GM23338 (cell line): ENCODE measurements at regions not wholly inside any gene's neighbourhood (a gene's known extent, or its start where the extent isn't known, plus 50 kb on each side); places are given as distances from the start of the nearest gene placed in this dataset.

Experiments
- ATAC-seq: fragments of 200-7000 bp; cut with Tn5 transposase; 3 replicates; pipeline ENCODE4 v1.9.1; 2020
- DNase-seq: peaks from one replicate; pipeline ENCODE4 v3.0.0-alpha.2; 2015; ENCODE audit warnings: low spot score
- H2AFZ ChIP-seq: fragments of 200-600 bp; sonication (generic); 2 replicates; pipeline ENCODE4 v1.8.0; 2016; ENCODE audit warnings: antibody characterized with exemption, mild to moderate bottlenecking, moderate library complexity
- H3F3A ChIP-seq: fragments of 200-600 bp; sonication (generic); replicated peaks from 2 replicates; pipeline ENCODE4 v1.8.0; 2017; ENCODE audit warnings: antibody characterized with exemption, mixed run types, low read depth
- H3K27ac ChIP-seq: fragments of 200-600 bp; sonication (generic); 2 replicates; pipeline ENCODE4 v1.6.1; 2016; ENCODE audit warnings: low read depth
- H3K27me3 ChIP-seq: fragments of 200-600 bp; sonication (generic); 2 replicates; pipeline ENCODE4 v1.8.0; 2016; ENCODE audit warnings: mild to moderate bottlenecking, mixed run types, moderate library complexity; ENCODE audit not compliant: insufficient read depth
- H3K36me3 ChIP-seq: fragments of 200-600 bp; sonication (generic); 2 replicates; pipeline ENCODE4 v1.8.0; 2016; ENCODE audit warnings: mild to moderate bottlenecking; ENCODE audit not compliant: insufficient read depth
- H3K4me1 ChIP-seq: fragments of 200-600 bp; sonication (generic); 2 replicates; pipeline ENCODE4 v1.8.0; 2016; ENCODE audit warnings: mild to moderate bottlenecking, moderate library complexity; ENCODE audit not compliant: insufficient read depth
- H3K4me2 ChIP-seq: fragments of 200-600 bp; sonication (generic); 2 replicates; pipeline ENCODE4 v1.7.1; 2017; ENCODE audit warnings: mixed run types
- H3K4me3 ChIP-seq: fragments of 200-600 bp; sonication (generic); 2 replicates; pipeline ENCODE4 v1.6.1; 2016; ENCODE audit warnings: mixed run types
- H3K79me2 ChIP-seq: fragments of 200-600 bp; sonication (generic); replicated peaks from 2 replicates; pipeline ENCODE4 v1.8.0; 2017; ENCODE audit warnings: mild to moderate bottlenecking; ENCODE audit not compliant: insufficient read depth
- H3K9me2 ChIP-seq: fragments of 200-600 bp; sonication (generic); 2 replicates; pipeline ENCODE4 v1.8.0; 2017; ENCODE audit not compliant: insufficient read depth
- H4K20me1 ChIP-seq: fragments of 200-600 bp; sonication (generic); replicated peaks from 2 replicates; pipeline ENCODE4 v1.8.0; 2017; ENCODE audit warnings: mild to moderate bottlenecking; ENCODE audit not compliant: insufficient read depth
- H3K27ac Mint-ChIP-seq: 2 replicates; pipeline ENCODE4 v1.8.0; 2020; ENCODE audit warnings: inconsistent platforms, mild to moderate bottlenecking, moderate library complexity, mixed read lengths
- H3K27me3 Mint-ChIP-seq: 3 replicates; pipeline ENCODE4 v1.8.0; 2022; ENCODE audit warnings: low read depth, mild to moderate bottlenecking, moderate library complexity, mixed read lengths, inconsistent platforms; ENCODE audit not compliant: insufficient read depth, poor library complexity
- H3K36me3 Mint-ChIP-seq: 3 replicates; pipeline ENCODE4 v1.8.0; 2021; ENCODE audit warnings: low read depth, mild to moderate bottlenecking, inconsistent platforms, moderate library complexity, mixed read lengths
- H3K4me1 Mint-ChIP-seq: 3 replicates; pipeline ENCODE4 v1.8.0; 2020; ENCODE audit warnings: mild to moderate bottlenecking, inconsistent platforms, mixed read lengths
- H3K4me3 Mint-ChIP-seq: 3 replicates; pipeline ENCODE4 v1.8.0; 2021; ENCODE audit warnings: moderate library complexity, mild to moderate bottlenecking, inconsistent platforms, mixed read lengths
- H3K9me3 Mint-ChIP-seq: 3 replicates; pipeline ENCODE4 v1.8.0; 2020; ENCODE audit warnings: moderate library complexity, mild to moderate bottlenecking, inconsistent platforms, mixed read lengths
- CREB1 ChIP-seq: fragments of 250-450 bp; sonication (Bioruptor Pico); IDR thresholded peaks from 2 replicates; pipeline ENCODE4 v1.5.0; 2020; ENCODE audit warnings: low read depth, mild to moderate bottlenecking, moderate library complexity
- ETS1 ChIP-seq: IDR thresholded peaks from 2 replicates; pipeline ENCODE4 v1.6.1; 2016; ENCODE audit warnings: antibody characterized with exemption
- EZH2 ChIP-seq: fragments of 200-600 bp; sonication (generic); IDR thresholded peaks from one replicate; pipeline ENCODE4 v1.8.0; 2017; ENCODE audit warnings: antibody characterized with exemption, mild to moderate bottlenecking, low read depth; ENCODE audit not compliant: unreplicated experiment
- EZH2phosphoT487 ChIP-seq: fragments of 200-600 bp; sonication (generic); IDR thresholded peaks from one replicate; pipeline ENCODE4 v1.8.1; 2018; ENCODE audit warnings: antibody characterized with exemption; ENCODE audit not compliant: unreplicated experiment
- JUNB ChIP-seq: IDR thresholded peaks from one replicate; pipeline ENCODE4 v1.6.1; 2016; ENCODE audit warnings: antibody characterized with exemption; ENCODE audit not compliant: unreplicated experiment
- NANOG ChIP-seq: IDR thresholded peaks from 2 replicates; pipeline ENCODE4 v1.6.1; 2016; ENCODE audit warnings: antibody characterized with exemption, borderline replicate concordance
- POLR2AphosphoS5 ChIP-seq: IDR thresholded peaks from 2 replicates; pipeline ENCODE4 v1.6.1; 2016; ENCODE audit warnings: antibody characterized with exemption, low read depth
- ZNF114 ChIP-seq: fragments of 250-450 bp; sonication (Bioruptor Pico); IDR thresholded peaks from 2 replicates; pipeline ENCODE4 v1.5.0; 2020; ENCODE audit warnings: mild to moderate bottlenecking, moderate library complexity
- TF ChIP-seq, protein P1 (sequence below): fragments of 250-450 bp; sonication (Bioruptor Pico); IDR thresholded peaks from 2 replicates; pipeline ENCODE4 v1.5.0; 2020; ENCODE audit warnings: mild to moderate bottlenecking, moderate library complexity
- TF ChIP-seq, protein P2 (sequence below), 2 experiments: fragments of 200-600 bp in 1 of 2; sonication (generic) in 1 of 2; conservative IDR thresholded peaks; 2 replicates each; pipeline versions ENCODE4 v1.5.1 to v1.6.1; 2016 to 2017; ENCODE audit warnings: antibody characterized with exemption in 2 of 2, low read depth in 2 of 2, mild to moderate bottlenecking in 2 of 2, moderate library complexity in 1 of 2

DNA sequence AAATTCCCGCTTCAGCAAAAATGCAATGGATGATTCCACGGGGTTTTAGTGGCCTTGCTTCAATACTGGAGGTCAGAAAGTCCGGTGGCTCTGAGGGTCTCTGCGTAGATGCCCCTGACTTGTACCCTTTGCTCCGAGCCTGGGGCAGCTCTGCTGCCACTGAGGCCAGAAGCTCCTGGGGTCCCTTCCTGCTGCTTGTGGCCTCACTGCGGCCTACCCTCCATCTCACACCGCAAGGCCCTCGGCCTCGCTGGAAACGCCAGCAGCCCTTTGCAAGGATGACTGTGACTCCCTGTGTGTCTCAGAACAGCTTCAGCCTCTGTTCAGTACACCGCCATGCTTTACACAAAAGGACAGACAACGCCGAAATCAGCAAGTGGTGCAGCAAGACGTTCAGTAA, 244.8 kb downstream of the ACTR3B start (continued):
- TF ChIP-seq, protein P1, sequence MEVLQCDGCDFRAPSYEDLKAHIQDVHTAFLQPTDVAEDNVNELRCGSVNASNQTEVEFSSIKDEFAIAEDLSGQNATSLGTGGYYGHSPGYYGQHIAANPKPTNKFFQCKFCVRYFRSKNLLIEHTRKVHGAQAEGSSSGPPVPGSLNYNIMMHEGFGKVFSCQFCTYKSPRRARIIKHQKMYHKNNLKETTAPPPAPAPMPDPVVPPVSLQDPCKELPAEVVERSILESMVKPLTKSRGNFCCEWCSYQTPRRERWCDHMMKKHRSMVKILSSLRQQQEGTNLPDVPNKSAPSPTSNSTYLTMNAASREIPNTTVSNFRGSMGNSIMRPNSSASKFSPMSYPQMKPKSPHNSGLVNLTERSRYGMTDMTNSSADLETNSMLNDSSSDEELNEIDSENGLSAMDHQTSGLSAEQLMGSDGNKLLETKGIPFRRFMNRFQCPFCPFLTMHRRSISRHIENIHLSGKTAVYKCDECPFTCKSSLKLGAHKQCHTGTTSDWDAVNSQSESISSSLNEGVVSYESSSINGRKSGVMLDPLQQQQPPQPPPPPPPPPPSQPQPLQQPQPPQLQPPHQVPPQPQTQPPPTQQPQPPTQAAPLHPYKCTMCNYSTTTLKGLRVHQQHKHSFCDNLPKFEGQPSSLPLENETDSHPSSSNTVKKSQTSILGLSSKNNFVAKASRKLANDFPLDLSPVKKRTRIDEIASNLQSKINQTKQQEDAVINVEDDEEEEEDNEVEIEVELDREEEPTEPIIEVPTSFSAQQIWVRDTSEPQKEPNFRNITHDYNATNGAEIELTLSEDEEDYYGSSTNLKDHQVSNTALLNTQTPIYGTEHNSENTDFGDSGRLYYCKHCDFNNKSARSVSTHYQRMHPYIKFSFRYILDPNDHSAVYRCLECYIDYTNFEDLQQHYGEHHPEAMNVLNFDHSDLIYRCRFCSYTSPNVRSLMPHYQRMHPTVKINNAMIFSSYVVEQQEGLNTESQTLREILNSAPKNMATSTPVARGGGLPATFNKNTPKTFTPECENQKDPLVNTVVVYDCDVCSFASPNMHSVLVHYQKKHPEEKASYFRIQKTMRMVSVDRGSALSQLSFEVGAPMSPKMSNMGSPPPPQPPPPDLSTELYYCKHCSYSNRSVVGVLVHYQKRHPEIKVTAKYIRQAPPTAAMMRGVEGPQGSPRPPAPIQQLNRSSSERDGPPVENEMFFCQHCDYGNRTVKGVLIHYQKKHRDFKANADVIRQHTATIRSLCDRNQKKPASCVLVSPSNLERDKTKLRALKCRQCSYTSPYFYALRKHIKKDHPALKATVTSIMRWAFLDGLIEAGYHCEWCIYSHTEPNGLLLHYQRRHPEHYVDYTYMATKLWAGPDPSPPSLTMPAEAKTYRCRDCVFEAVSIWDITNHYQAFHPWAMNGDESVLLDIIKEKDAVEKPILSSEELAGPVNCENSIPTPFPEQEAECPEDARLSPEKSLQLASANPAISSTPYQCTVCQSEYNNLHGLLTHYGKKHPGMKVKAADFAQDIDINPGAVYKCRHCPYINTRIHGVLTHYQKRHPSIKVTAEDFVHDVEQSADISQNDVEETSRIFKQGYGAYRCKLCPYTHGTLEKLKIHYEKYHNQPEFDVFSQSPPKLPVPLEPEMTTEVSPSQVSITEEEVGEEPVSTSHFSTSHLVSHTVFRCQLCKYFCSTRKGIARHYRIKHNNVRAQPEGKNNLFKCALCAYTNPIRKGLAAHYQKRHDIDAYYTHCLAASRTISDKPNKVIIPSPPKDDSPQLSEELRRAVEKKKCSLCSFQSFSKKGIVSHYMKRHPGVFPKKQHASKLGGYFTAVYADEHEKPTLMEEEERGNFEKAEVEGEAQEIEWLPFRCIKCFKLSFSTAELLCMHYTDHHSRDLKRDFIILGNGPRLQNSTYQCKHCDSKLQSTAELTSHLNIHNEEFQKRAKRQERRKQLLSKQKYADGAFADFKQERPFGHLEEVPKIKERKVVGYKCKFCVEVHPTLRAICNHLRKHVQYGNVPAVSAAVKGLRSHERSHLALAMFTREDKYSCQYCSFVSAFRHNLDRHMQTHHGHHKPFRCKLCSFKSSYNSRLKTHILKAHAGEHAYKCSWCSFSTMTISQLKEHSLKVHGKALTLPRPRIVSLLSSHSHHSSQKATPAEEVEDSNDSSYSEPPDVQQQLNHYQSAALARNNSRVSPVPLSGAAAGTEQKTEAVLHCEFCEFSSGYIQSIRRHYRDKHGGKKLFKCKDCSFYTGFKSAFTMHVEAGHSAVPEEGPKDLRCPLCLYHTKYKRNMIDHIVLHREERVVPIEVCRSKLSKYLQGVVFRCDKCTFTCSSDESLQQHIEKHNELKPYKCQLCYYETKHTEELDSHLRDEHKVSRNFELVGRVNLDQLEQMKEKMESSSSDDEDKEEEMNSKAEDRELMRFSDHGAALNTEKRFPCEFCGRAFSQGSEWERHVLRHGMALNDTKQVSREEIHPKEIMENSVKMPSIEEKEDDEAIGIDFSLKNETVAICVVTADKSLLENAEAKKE (CRISPR knock-in tag), result no peak
- TF ChIP-seq CREB1 (CRISPR knock-in tag), result no peak
- TF ChIP-seq EZH2phosphoT487, result no peak
- TF ChIP-seq, protein P2, sequence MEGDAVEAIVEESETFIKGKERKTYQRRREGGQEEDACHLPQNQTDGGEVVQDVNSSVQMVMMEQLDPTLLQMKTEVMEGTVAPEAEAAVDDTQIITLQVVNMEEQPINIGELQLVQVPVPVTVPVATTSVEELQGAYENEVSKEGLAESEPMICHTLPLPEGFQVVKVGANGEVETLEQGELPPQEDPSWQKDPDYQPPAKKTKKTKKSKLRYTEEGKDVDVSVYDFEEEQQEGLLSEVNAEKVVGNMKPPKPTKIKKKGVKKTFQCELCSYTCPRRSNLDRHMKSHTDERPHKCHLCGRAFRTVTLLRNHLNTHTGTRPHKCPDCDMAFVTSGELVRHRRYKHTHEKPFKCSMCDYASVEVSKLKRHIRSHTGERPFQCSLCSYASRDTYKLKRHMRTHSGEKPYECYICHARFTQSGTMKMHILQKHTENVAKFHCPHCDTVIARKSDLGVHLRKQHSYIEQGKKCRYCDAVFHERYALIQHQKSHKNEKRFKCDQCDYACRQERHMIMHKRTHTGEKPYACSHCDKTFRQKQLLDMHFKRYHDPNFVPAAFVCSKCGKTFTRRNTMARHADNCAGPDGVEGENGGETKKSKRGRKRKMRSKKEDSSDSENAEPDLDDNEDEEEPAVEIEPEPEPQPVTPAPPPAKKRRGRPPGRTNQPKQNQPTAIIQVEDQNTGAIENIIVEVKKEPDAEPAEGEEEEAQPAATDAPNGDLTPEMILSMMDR (conservative IDR thresholded peaks at IDR 0.05; ENCODE audit: low read depth in 2 of 2), result no peak
- no peak for TF ChIP-seq NANOG
- no peak for TF ChIP-seq POLR2AphosphoS5
- no peak for TF ChIP-seq EZH2

DNA sequence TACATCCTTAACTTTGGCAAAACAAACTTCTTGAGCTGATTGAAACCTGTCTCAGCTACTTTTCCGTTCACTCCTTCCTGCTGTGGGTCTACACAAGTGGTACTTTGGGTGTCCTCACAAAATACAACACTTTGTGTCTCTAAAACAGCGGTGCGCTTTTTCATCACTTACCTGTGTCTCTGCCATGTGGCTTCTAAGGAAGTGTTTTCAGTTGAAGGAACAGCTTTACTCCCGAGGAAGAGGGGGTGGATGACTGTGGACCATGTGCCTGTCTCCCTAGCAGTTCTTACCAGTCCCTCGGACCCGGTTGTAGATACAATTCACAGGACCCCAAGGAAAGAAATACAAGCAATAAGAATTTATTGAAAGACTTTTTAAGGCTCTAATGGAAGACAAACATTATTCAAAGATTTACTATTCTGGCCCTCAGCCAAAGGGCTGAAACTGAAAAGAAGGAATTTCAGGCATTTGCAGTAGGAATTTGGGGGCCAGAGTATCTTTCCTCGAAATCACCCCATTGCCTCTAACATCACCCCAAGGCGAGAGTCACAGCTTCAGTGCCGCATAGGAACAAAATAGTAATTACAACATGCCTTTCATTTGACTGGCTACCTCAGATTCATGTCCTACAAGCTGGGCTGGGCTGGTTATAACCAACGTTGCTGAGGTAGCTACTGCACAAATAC, 246.3 kb downstream of the ACTR3B start:
- Histone ChIP-seq H3K27me3 (no peaks in the 10 kb centered on the region), H3K27ac (no peak overlapping the region), H3F3A (no peaks in the 10 kb centered on the region), H4K20me1 (no peaks in the 10 kb centered on the region), H2AFZ (no peak overlapping the region), H3K4me3 (no peak overlapping the region), H3K4me1 (peaks cover 6% of the 10 kb centered on the region), H3K79me2 (no peaks in the 10 kb centered on the region), H3K36me3 (peaks cover 2% of the 10 kb centered on the region; the same call in 1 of the 2 replicates), H3K4me2 (no peak overlapping the region), H3K9me2 (0 out of 2 replicates have a peak, but pooled peaks cover 6% of the 10 kb centered on the region)
- TF ChIP-seq JUNB (no peak), ZNF114 (CRISPR knock-in tag) (no peak), CREB1 (CRISPR knock-in tag) (no peak), NANOG (no peak), ETS1 (no peak), EZH2 (no peak), POLR2AphosphoS5 (no peak)
- no peak overlapping the region for H3K27ac Mint-ChIP-seq
- ATAC-seq (no peak; the same call in 2 of the 3 replicates), DNase-seq (peak; percentile 65)
- H3K4me1 Mint-ChIP-seq, result peaks cover 24% of the 10 kb centered on the region
- H3K27me3 Mint-ChIP-seq, result peaks cover 7% of the 10 kb centered on the region
- H3K36me3 Mint-ChIP-seq, result peaks cover 23% of the 10 kb centered on the region
- no peak overlapping the region for H3K4me3 Mint-ChIP-seq
- H3K9me3 Mint-ChIP-seq, result peaks cover 23% of the 10 kb centered on the region
